Liver (tissue), 8 donors: ENCODE measurements at regions not wholly inside any gene's neighbourhood (a gene's known extent, or its start where the extent isn't known, plus 50 kb on each side); places are given as distances from the start of the nearest gene placed in this dataset.

Experiments used
- DNase-seq: peaks from one replicate; pipeline ENCODE4 v3.0.0-alpha.2; 2017; ENCODE audit warnings: low spot score
- H3K27ac ChIP-seq, 2 donors: one replicate each; pipeline ENCODE4 v1.7.0; 2013; ENCODE audit warnings: inconsistent platforms in 2 of 2, low read length in 2 of 2, control low read depth in 1 of 2, low read depth in 1 of 2, mild to moderate bottlenecking in 1 of 2
- H3K27me3 ChIP-seq, 4 donors: one replicate each; pipeline versions ENCODE4 v1.6.1 to v1.7.0; 2013; ENCODE audit warnings: low read length in 3 of 4, inconsistent platforms in 1 of 4, mild to moderate bottlenecking in 1 of 4, moderate library complexity in 1 of 4; ENCODE audit not compliant: control insufficient read depth in 4 of 4, insufficient read depth in 4 of 4
- H3K36me3 ChIP-seq, 4 donors: one replicate each; pipeline versions ENCODE4 v1.6.1 to v1.7.0; 2013; ENCODE audit warnings: low read length in 3 of 4, mild to moderate bottlenecking in 3 of 4, low read depth in 1 of 4, moderate library complexity in 1 of 4; ENCODE audit not compliant: control insufficient read depth in 4 of 4, insufficient read depth in 3 of 4
- H3K4me1 ChIP-seq, 4 donors: one replicate each; pipeline versions ENCODE4 v1.6.1 to v1.7.0; 2013; ENCODE audit warnings: low read length in 3 of 4, mild to moderate bottlenecking in 3 of 4, moderate library complexity in 1 of 4; ENCODE audit not compliant: control insufficient read depth in 4 of 4, insufficient read depth in 4 of 4
- H3K4me3 ChIP-seq, 3 donors: one replicate each; pipeline versions ENCODE4 v1.6.1 to v1.7.0; 2013; ENCODE audit warnings: low read length in 3 of 3, control low read depth in 1 of 3, low read depth in 1 of 3, mild to moderate bottlenecking in 1 of 3
- H3K9ac ChIP-seq, 2 donors: one replicate each; pipeline ENCODE4 v1.7.0; 2013; ENCODE audit warnings: low read length in 2 of 2, mild to moderate bottlenecking in 2 of 2, moderate library complexity in 2 of 2, control low read depth in 1 of 2, low read depth in 1 of 2
- H3K9me3 ChIP-seq, 4 donors: one replicate each; pipeline versions ENCODE4 v1.6.1 to v1.7.0; 2013; ENCODE audit warnings: low read length in 3 of 4; ENCODE audit not compliant: control insufficient read depth in 4 of 4
- EGR1 ChIP-seq, 2 donors: IDR thresholded peaks; 2 replicates each; pipeline ENCODE4 v1.6.1; 2016 to 2018; ENCODE audit warnings: antibody characterized with exemption in 2 of 2, low read depth in 2 of 2
- FOXA1 ChIP-seq: IDR thresholded peaks from 2 replicates; pipeline ENCODE4 v1.6.1; 2016; ENCODE audit warnings: antibody characterized with exemption
- FOXA2 ChIP-seq: IDR thresholded peaks from 2 replicates; pipeline ENCODE4 v1.6.1; 2016; ENCODE audit warnings: antibody characterized with exemption
- GABPA ChIP-seq, 2 donors: IDR thresholded peaks in 1 of 2; conservative IDR thresholded peaks in 1 of 2; 2 replicates each; pipeline ENCODE4 v1.6.1; 2016; ENCODE audit warnings: antibody characterized with exemption in 2 of 2, mild to moderate bottlenecking in 1 of 2, moderate library complexity in 1 of 2
- HNF4A ChIP-seq, 2 donors: conservative IDR thresholded peaks; 2 replicates each; pipeline ENCODE4 v1.6.1; 2016; ENCODE audit warnings: antibody characterized with exemption in 2 of 2, mild to moderate bottlenecking in 2 of 2
- HNF4G ChIP-seq: IDR thresholded peaks from 2 replicates; pipeline ENCODE4 v1.6.1; 2016; ENCODE audit warnings: antibody characterized with exemption
- JUND ChIP-seq, 2 donors: IDR thresholded peaks; 2 replicates each; pipeline ENCODE4 v1.6.1; 2016; ENCODE audit warnings: antibody characterized with exemption in 2 of 2
- NR2F2 ChIP-seq: IDR thresholded peaks from 2 replicates; pipeline ENCODE4 v1.6.1; 2016; ENCODE audit warnings: antibody characterized with exemption
- RAD21 ChIP-seq, 2 donors: IDR thresholded peaks; 2 replicates each; pipeline ENCODE4 v1.6.1; 2016; ENCODE audit warnings: antibody characterized with exemption in 2 of 2, mild to moderate bottlenecking in 2 of 2
- RXRA ChIP-seq, 2 donors: IDR thresholded peaks; 2 replicates each; pipeline ENCODE4 v1.6.1; 2017 to 2018; ENCODE audit warnings: antibody characterized with exemption in 2 of 2, mild to moderate bottlenecking in 1 of 2
- SP1 ChIP-seq: IDR thresholded peaks from 2 replicates; pipeline ENCODE4 v1.6.1; 2018; ENCODE audit warnings: antibody characterized with exemption, mild to moderate bottlenecking
- TAF1 ChIP-seq: conservative IDR thresholded peaks from 2 replicates; pipeline ENCODE4 v1.6.1; 2016; ENCODE audit warnings: antibody characterized with exemption, mild to moderate bottlenecking
- YY1 ChIP-seq: IDR thresholded peaks from 2 replicates; pipeline ENCODE4 v1.6.1; 2016; ENCODE audit warnings: antibody characterized with exemption, mild to moderate bottlenecking
- WGBS: extraction: QIAGEN DNeasy Blood & Tissue Kit; methylation state at CpG from one replicate; pipeline ENCODE4 v1.1.7; 2013; 5-methylcytosine and 5-hydroxymethylcytosine counted together
- TF ChIP-seq, protein P1 (sequence below): IDR thresholded peaks from 2 replicates; pipeline ENCODE4 v1.6.1; 2016; ENCODE audit warnings: antibody characterized with exemption
- TF ChIP-seq, protein P2 (sequence below): IDR thresholded peaks from 2 replicates; pipeline ENCODE4 v1.6.1; 2016; ENCODE audit warnings: antibody characterized with exemption
- TF ChIP-seq, protein P3 (sequence below): IDR thresholded peaks from 2 replicates; pipeline ENCODE4 v1.6.1; 2016; ENCODE audit warnings: antibody characterized with exemption
- TF ChIP-seq, protein P4 (sequence below): fragments of 150-350 bp; IDR thresholded peaks from 2 replicates; pipeline ENCODE4 v1.5.1; 2017; ENCODE audit warnings: improper control_type of control experiment, low read depth, low read length; ENCODE audit not compliant: missing input control
- TF ChIP-seq, protein P5 (sequence below): IDR thresholded peaks from 2 replicates; pipeline ENCODE4 v1.6.1; 2016; ENCODE audit warnings: antibody characterized with exemption, mild to moderate bottlenecking
- donor health status: healthy.
- donor health status: healthy.
- donor health status: healthy.
- donor health status: healthy.
- donor health status: healthy.

DNA sequence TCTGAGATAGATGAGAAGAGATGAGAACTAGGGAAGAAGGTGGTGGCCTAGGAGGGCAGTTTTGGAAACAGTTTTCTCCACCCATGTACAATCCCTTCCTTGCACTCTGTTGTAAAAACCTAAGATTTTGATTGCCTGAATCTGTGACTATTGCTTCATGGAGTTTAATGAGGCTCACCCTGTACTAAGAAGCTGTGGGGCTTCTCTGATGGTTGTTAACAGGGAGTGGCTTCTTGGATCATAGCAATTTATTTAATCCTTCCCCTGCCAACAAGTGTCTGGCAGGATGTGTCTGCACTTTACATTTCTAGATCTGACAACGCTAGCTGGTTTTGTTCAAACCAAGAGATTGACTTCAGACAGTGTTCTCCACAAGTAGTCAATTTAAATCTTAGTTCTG, 74.7 kb upstream of the C5orf46 start:
- TF ChIP-seq FOXA2 (no peak), HNF4A (conservative IDR thresholded peaks at IDR 0.05) (no peak), HNF4G (no peak), GABPA (IDR thresholded peaks at IDR 0.05 in 1 of 2, conservative IDR thresholded peaks at IDR 0.05 in 1 of 2) (no peak), EGR1 (IDR thresholded peaks at IDR 0.05; ENCODE audit: low read depth in 2 of 2) (no peak), RAD21 (IDR thresholded peaks at IDR 0.05) (no peak), SP1 (no peak), JUND (IDR thresholded peaks at IDR 0.05) (no peak), RXRA (IDR thresholded peaks at IDR 0.05) (no peak), NR2F2 (no peak), YY1 (no peak), TAF1 (no peak), FOXA1 (no peak)
- TF ChIP-seq, protein P1, sequence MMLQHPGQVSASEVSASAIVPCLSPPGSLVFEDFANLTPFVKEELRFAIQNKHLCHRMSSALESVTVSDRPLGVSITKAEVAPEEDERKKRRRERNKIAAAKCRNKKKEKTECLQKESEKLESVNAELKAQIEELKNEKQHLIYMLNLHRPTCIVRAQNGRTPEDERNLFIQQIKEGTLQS = no peak
- TF ChIP-seq, protein P2, sequence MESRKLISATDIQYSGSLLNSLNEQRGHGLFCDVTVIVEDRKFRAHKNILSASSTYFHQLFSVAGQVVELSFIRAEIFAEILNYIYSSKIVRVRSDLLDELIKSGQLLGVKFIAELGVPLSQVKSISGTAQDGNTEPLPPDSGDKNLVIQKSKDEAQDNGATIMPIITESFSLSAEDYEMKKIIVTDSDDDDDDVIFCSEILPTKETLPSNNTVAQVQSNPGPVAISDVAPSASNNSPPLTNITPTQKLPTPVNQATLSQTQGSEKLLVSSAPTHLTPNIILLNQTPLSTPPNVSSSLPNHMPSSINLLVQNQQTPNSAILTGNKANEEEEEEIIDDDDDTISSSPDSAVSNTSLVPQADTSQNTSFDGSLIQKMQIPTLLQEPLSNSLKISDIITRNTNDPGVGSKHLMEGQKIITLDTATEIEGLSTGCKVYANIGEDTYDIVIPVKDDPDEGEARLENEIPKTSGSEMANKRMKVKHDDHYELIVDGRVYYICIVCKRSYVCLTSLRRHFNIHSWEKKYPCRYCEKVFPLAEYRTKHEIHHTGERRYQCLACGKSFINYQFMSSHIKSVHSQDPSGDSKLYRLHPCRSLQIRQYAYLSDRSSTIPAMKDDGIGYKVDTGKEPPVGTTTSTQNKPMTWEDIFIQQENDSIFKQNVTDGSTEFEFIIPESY = no peak
- TF ChIP-seq, protein P3, sequence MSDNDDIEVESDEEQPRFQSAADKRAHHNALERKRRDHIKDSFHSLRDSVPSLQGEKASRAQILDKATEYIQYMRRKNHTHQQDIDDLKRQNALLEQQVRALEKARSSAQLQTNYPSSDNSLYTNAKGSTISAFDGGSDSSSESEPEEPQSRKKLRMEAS = no peak
- TF ChIP-seq, protein P4, sequence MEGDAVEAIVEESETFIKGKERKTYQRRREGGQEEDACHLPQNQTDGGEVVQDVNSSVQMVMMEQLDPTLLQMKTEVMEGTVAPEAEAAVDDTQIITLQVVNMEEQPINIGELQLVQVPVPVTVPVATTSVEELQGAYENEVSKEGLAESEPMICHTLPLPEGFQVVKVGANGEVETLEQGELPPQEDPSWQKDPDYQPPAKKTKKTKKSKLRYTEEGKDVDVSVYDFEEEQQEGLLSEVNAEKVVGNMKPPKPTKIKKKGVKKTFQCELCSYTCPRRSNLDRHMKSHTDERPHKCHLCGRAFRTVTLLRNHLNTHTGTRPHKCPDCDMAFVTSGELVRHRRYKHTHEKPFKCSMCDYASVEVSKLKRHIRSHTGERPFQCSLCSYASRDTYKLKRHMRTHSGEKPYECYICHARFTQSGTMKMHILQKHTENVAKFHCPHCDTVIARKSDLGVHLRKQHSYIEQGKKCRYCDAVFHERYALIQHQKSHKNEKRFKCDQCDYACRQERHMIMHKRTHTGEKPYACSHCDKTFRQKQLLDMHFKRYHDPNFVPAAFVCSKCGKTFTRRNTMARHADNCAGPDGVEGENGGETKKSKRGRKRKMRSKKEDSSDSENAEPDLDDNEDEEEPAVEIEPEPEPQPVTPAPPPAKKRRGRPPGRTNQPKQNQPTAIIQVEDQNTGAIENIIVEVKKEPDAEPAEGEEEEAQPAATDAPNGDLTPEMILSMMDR = no peak
- TF ChIP-seq, protein P5, sequence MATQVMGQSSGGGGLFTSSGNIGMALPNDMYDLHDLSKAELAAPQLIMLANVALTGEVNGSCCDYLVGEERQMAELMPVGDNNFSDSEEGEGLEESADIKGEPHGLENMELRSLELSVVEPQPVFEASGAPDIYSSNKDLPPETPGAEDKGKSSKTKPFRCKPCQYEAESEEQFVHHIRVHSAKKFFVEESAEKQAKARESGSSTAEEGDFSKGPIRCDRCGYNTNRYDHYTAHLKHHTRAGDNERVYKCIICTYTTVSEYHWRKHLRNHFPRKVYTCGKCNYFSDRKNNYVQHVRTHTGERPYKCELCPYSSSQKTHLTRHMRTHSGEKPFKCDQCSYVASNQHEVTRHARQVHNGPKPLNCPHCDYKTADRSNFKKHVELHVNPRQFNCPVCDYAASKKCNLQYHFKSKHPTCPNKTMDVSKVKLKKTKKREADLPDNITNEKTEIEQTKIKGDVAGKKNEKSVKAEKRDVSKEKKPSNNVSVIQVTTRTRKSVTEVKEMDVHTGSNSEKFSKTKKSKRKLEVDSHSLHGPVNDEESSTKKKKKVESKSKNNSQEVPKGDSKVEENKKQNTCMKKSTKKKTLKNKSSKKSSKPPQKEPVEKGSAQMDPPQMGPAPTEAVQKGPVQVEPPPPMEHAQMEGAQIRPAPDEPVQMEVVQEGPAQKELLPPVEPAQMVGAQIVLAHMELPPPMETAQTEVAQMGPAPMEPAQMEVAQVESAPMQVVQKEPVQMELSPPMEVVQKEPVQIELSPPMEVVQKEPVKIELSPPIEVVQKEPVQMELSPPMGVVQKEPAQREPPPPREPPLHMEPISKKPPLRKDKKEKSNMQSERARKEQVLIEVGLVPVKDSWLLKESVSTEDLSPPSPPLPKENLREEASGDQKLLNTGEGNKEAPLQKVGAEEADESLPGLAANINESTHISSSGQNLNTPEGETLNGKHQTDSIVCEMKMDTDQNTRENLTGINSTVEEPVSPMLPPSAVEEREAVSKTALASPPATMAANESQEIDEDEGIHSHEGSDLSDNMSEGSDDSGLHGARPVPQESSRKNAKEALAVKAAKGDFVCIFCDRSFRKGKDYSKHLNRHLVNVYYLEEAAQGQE = no peak
- Histone ChIP-seq H3K27me3 (no peaks in the 10 kb centered on the region), H3K4me1 (peaks cover 6 to 10% (median 7%) of the 10 kb centered on the region in 4 donors), H3K9me3 (no peaks in the 10 kb centered on the region), H3K4me3 (no peak overlapping the region), H3K9ac (no peak overlapping the region), H3K27ac (no peak overlapping the region), H3K36me3 (no peaks in the 10 kb centered on the region)
- 86% methylated on average over 1 of the region's 1 CpG for WGBS
- DNase-seq = no peak

DNA sequence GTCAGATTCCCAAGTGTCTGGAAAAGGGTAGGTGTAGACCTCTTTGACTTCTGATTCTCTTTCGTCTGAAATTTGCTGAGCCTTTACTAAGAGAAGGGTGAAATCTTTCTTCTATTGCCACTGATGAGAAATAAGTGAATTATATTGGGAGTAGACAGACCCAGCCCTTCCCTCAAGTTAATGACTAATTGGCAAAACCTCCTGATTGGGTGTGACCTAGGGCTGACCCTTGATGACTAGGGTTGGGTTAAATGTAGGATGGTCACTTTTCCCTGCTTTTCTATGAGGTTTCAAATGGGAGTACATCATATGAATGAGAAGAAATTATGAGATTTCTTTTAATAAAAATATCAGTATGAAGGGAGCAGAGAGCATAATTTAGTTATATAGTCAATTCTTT, 73.4 kb upstream of the C5orf46 start:
- 100% methylated on average over 1 of the region's 1 CpG for WGBS
- DNase-seq = no peak
- Histone ChIP-seq H3K4me1 (no peaks in the 10 kb centered on the region), H3K9ac (no peak overlapping the region), H3K27me3 (no peaks in the 10 kb centered on the region), H3K27ac (no peak overlapping the region), H3K36me3 (no peaks in the 10 kb centered on the region), H3K4me3 (no peak overlapping the region), H3K9me3 (no peaks in the 10 kb centered on the region)
- TF ChIP-seq NR2F2 (no peak), GABPA (IDR thresholded peaks at IDR 0.05 in 1 of 2, conservative IDR thresholded peaks at IDR 0.05 in 1 of 2) (no peak), RXRA (IDR thresholded peaks at IDR 0.05) (no peak), HNF4G (no peak), JUND (IDR thresholded peaks at IDR 0.05) (no peak), YY1 (no peak), SP1 (no peak), RAD21 (IDR thresholded peaks at IDR 0.05) (no peak)
- TF ChIP-seq, protein P2 = no peak
- TF ChIP-seq, protein P3 = no peak
- TF ChIP-seq, protein P5 = no peak
